Chondrocyte (in vitro differentiated cells): ENCODE measurements at regions not wholly inside any gene's neighbourhood (a gene's known extent, or its start where the extent isn't known, plus 50 kb on each side); places are given as distances from the start of the nearest gene placed in this dataset.

Source experiments
- DNase-seq: peaks from one replicate; pipeline ENCODE4 v3.0.0; 2021; ENCODE audit warnings: mixed read lengths, low spot score
- H3K27ac Mint-ChIP-seq: one replicate; pipeline ENCODE4 v1.8.0; 2021; ENCODE audit warnings: mild to moderate bottlenecking, moderate library complexity, mixed read lengths; ENCODE audit not compliant: unreplicated experiment
- H3K27me3 Mint-ChIP-seq: 2 replicates; pipeline ENCODE4 v1.8.0; 2021; ENCODE audit warnings: low read depth, mixed read lengths
- H3K36me3 Mint-ChIP-seq: 2 replicates; pipeline ENCODE4 v1.8.0; 2021; ENCODE audit warnings: low read depth, mixed read lengths
- H3K4me1 Mint-ChIP-seq: 2 replicates; pipeline ENCODE4 v1.8.0; 2021; ENCODE audit warnings: low read depth, mild to moderate bottlenecking, mixed read lengths
- H3K4me3 Mint-ChIP-seq: one replicate; pipeline ENCODE4 v1.8.0; 2021; ENCODE audit warnings: mild to moderate bottlenecking, moderate library complexity, mixed read lengths; ENCODE audit not compliant: unreplicated experiment
- H3K9me3 Mint-ChIP-seq: 2 replicates; pipeline ENCODE4 v1.8.0; 2021; ENCODE audit warnings: low read depth, mixed read lengths
- TF ChIP-seq, protein P1 (sequence below): fragments of 200-600 bp; sonication (generic); IDR thresholded peaks from 2 replicates; pipeline ENCODE4 v1.5.0; 2021; ENCODE audit warnings: antibody characterized with exemption, mild to moderate bottlenecking, moderate library complexity

- no peaks in the 10 kb centered on the region for H3K9me3 Mint-ChIP-seq
- TF ChIP-seq, protein P1, sequence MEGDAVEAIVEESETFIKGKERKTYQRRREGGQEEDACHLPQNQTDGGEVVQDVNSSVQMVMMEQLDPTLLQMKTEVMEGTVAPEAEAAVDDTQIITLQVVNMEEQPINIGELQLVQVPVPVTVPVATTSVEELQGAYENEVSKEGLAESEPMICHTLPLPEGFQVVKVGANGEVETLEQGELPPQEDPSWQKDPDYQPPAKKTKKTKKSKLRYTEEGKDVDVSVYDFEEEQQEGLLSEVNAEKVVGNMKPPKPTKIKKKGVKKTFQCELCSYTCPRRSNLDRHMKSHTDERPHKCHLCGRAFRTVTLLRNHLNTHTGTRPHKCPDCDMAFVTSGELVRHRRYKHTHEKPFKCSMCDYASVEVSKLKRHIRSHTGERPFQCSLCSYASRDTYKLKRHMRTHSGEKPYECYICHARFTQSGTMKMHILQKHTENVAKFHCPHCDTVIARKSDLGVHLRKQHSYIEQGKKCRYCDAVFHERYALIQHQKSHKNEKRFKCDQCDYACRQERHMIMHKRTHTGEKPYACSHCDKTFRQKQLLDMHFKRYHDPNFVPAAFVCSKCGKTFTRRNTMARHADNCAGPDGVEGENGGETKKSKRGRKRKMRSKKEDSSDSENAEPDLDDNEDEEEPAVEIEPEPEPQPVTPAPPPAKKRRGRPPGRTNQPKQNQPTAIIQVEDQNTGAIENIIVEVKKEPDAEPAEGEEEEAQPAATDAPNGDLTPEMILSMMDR, result no peak
- H3K4me1 Mint-ChIP-seq, result peaks cover 35% of the 10 kb centered on the region
- H3K36me3 Mint-ChIP-seq, result peaks cover 28% of the 10 kb centered on the region
- no peak overlapping the region for H3K4me3 Mint-ChIP-seq
- no peaks in the 10 kb centered on the region for H3K27me3 Mint-ChIP-seq
- peak overlapping the region; percentile 41 for H3K27ac Mint-ChIP-seq
- DNase-seq, result peak; percentile 65
Measured at GRCh38 chr12:124458992-124459851, 108.2 kb downstream of the NCOR2 start.

DNA sequence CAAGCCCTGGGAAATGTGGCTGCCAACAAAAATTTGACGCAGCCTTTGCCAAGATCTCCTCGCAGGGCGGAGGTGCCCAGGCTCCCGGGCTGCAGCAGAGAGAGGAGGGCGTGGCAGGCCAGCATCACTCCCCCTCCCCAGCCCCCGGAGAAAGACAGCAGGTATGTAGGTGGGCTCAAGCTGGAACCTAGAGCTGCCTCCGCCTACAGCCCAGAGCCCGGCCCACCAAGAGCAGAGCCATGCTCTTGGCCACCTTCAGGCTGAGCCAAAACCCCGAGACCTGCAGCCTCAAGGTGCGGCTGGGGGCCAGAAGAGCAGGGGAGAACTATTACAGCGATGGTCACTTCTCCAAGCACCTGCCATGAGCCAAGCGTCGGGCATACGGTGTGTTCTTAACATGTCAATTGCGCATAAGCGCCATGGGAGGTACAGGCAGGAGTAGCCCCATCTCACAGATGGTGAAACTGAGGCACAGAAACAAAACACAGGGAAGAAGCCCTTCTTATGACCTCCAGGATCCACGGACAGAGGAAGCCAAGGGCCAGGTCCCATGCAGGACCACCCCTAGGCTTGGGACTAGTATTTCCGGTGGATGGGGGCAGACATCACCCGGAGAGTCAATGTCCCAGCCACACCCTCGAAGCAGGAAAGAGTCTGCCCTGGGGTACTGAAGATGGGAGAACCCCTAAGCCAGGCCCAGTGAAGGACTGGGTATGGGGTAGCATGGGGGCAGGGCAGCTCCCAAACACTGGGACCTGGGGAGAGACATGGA lies 109.0 kb downstream of the NCOR2 start:
- Mint-ChIP-seq H3K27ac (peak overlapping the region; percentile 41), H3K27me3 (no peaks in the 10 kb centered on the region), H3K4me1 (peaks cover 35% of the 10 kb centered on the region), H3K36me3 (peaks cover 27% of the 10 kb centered on the region), H3K9me3 (no peaks in the 10 kb centered on the region), H3K4me3 (no peak overlapping the region)
- peak; percentile 57 for DNase-seq
- TF ChIP-seq, protein P1, result no peak

DNA sequence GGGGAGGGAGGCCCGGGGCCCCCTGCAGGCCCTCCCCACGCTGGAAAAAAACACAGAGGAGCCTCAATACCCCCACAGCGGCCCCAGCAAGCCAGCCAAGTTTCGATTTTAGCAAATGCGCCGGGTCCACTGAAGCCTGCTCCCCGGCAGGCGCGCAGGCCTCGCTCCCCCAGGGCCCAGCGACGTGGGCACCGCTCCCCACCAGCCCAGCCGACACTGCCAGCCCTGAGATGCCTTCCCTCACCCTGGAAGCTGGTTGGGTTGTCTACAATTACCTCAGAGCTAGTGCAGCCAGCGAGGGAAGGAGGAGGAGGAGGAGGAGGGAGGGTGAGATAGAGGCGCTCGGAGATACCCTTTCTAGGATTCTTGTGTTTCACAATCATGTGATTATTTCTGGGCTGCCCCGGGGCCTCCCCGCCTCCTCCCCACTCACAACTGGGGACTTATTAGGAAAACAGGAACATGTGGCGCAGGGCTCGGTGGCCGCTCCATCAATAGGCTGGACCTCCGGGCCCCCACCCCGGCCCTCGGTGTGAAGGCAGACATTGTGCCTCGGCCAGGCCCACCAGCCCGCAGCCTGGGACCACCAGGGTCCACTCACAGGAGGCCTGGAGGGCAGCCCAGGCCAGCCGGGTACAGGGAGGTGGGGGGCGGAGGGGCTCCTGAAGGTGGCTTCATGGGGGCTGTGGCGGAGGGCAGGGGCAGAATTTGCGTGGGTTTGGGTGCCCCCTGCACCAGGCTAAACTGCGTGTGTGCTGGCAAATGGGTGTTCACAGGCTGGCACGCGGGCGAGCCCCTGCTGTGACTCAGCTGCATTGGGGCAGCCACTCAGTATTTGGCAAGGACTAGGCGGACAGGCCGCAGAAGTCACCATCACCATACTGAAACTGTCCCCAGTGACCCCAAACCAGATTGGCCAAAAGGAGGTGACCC lies 109.9 kb downstream of the NCOR2 start:
- TF ChIP-seq, protein P1, result no peak
- Mint-ChIP-seq H3K9me3 (no peaks in the 10 kb centered on the region), H3K27ac (no peak overlapping the region), H3K27me3 (no peaks in the 10 kb centered on the region), H3K4me3 (no peak overlapping the region), H3K4me1 (peaks cover 31% of the 10 kb centered on the region), H3K36me3 (peaks cover 24% of the 10 kb centered on the region)
- DNase-seq, result peak; percentile 69

DNA sequence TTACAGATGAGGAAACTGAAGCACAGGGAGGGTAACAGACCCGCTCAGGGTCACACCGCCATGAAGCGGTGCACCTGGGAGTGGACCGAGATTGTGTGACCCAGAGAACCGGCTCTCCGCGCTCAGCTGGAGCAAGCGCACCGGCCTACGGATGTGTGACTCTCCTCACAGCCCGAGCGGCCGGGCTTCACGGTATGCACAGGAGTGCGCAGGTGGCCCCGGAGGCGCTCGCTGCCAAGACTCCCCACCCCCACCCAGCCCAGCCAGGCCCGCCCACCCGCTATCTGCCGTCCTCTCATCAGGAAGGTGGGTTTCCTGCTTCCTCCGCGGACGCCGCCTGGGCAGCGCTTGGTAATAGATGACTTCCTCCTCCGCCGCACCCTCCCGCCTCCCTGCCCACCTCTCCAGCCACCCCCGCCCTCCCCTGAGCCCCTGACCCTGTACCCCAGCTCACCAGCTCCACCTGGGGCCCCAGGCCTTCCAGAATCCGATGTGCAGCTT lies 110.7 kb downstream of the NCOR2 start:
- TF ChIP-seq, protein P1, result no peak
- peaks cover 36% of the 10 kb centered on the region for H3K4me1 Mint-ChIP-seq
- peak; percentile 82 for DNase-seq
- H3K4me3 Mint-ChIP-seq, result no peak overlapping the region
- no peak overlapping the region for H3K27ac Mint-ChIP-seq
- peaks cover 24% of the 10 kb centered on the region for H3K36me3 Mint-ChIP-seq
- H3K27me3 Mint-ChIP-seq, result no peaks in the 10 kb centered on the region
- no peaks in the 10 kb centered on the region for H3K9me3 Mint-ChIP-seq
